GM03348 (cell line): ENCODE measurements at regions not wholly inside any gene's neighbourhood (a gene's known extent, or its start where the extent isn't known, plus 50 kb on each side); places are given as distances from the start of the nearest gene placed in this dataset.

Source experiments
- DNase-seq: peaks from one replicate; pipeline ENCODE4 v3.0.0; 2012; ENCODE audit warnings: low spot score

GRCh38 chr15:31555022-31555421 is 228.4 kb downstream of the KLF13 start:
- DNase-seq: no peak

- DNase-seq: no peak
These were observed 230.0 kb downstream of the KLF13 start for GRCh38 chr15:31556494-31557150.

- peak; percentile 58 for DNase-seq
These were observed 231.3 kb downstream of the KLF13 start for GRCh38 chr15:31557899-31558298.

GRCh38 chr15:31558840-31559239 is 232.2 kb downstream of the KLF13 start:
- no peak for DNase-seq

GRCh38 chr15:31559786-31560185 is 233.2 kb downstream of the KLF13 start:
- DNase-seq: no peak

GRCh38 chr15:31560643-31561042 is 234.0 kb downstream of the KLF13 start:
- DNase-seq: no peak

- DNase-seq: no peak
These were observed 234.5 kb downstream of the KLF13 start for GRCh38 chr15:31561156-31561555.

- DNase-seq: no peak
These were observed 236.4 kb downstream of the KLF13 start for GRCh38 chr15:31563001-31563400.

GRCh38 chr15:31563421-31563820 is 236.8 kb downstream of the KLF13 start:
- no peak for DNase-seq

GRCh38 chr15:31567861-31568260 is 241.2 kb downstream of the KLF13 start:
- no peak for DNase-seq

GRCh38 chr15:31569836-31570235 is 243.2 kb downstream of the KLF13 start:
- DNase-seq: no peak

- no peak for DNase-seq
These were observed 244.0 kb downstream of the KLF13 start for GRCh38 chr15:31570591-31570990.

- DNase-seq: no peak
These were observed 245.0 kb downstream of the KLF13 start for GRCh38 chr15:31571676-31572075.

- no peak for DNase-seq
These were observed 247.1 kb downstream of the KLF13 start for GRCh38 chr15:31573759-31574158.

GRCh38 chr15:31574766-31575165 is 248.1 kb downstream of the KLF13 start:
- no peak for DNase-seq

- DNase-seq: no peak
These were observed 250.5 kb downstream of the KLF13 start for GRCh38 chr15:31577108-31577507.

- DNase-seq: no peak
These were observed 252.6 kb downstream of the KLF13 start for GRCh38 chr15:31579282-31579681.

GRCh38 chr15:31579976-31580375 is 253.3 kb downstream of the KLF13 start:
- no peak for DNase-seq

- DNase-seq: no peak
These were observed 257.6 kb downstream of the KLF13 start for GRCh38 chr15:31584195-31584594.

- no peak for DNase-seq
These were observed 258.6 kb downstream of the KLF13 start for GRCh38 chr15:31585240-31585639.

- no peak for DNase-seq
These were observed 260.2 kb downstream of the KLF13 start for GRCh38 chr15:31586841-31587240.

GRCh38 chr15:31587583-31587982 is 260.9 kb downstream of the KLF13 start:
- DNase-seq: no peak

- no peak for DNase-seq
These were observed 264.0 kb downstream of the KLF13 start for GRCh38 chr15:31590609-31591008.

- no peak for DNase-seq
These were observed 265.3 kb downstream of the KLF13 start for GRCh38 chr15:31591908-31592307.

GRCh38 chr15:31597466-31597865 is 270.8 kb downstream of the KLF13 start:
- DNase-seq: no peak
